HEK293 (cell line): ENCODE measurements at regions not wholly inside any gene's neighbourhood (a gene's known extent, or its start where the extent isn't known, plus 50 kb on each side); places are given as distances from the start of the nearest gene placed in this dataset.

Source experiments
- CTCF ChIA-PET: fragments of 350-600 bp; formaldehyde crosslinking; extraction: SDS; loops from one replicate; lab custom pipeline; 2021; ENCODE audit warnings: antibody characterized with exemption; lab: Yijun Ruan, JAX
- POLR2A ChIA-PET: fragments of 300-600 bp; formaldehyde crosslinking; extraction: SDS; loops from one replicate; lab custom pipeline; 2020; ENCODE audit warnings: antibody characterized with exemption, inconsistent platforms; lab: Yijun Ruan, JAX
- H3K27ac ChIP-seq: fragments of 200-500 bp; sonication (Bioruptor generic); 2 replicates; pipeline ENCODE4 v1.5.1; 2014; ENCODE audit warnings: low read depth, low read length, control low read depth, inconsistent platforms; ENCODE audit errors: extremely low read depth
- H3K36me3 ChIP-seq, 2 experiments: fragments of 200-500 bp in 1 of 2; sonication (Bioruptor generic) in 1 of 2; 1 replicate in 1 of 2; 2 replicates in 1 of 2; pipeline ENCODE4 v1.5.1; 2014 to 2017; ENCODE audit warnings: inconsistent platforms in 2 of 2, low read length in 2 of 2; ENCODE audit not compliant: control insufficient read depth in 2 of 2, insufficient read depth in 1 of 2
- H3K4me1 ChIP-seq: fragments of 200-500 bp; sonication (Bioruptor generic); 2 replicates; pipeline ENCODE4 v1.5.1; 2014; ENCODE audit warnings: mild to moderate bottlenecking, low read length, inconsistent platforms; ENCODE audit not compliant: control insufficient read depth, insufficient read depth
- H3K4me3 ChIP-seq: 2 replicates; pipeline ENCODE4 v1.5.1; 2011; ENCODE audit warnings: low read depth, mild to moderate bottlenecking, control low read depth, low read length, moderate library complexity
- H3K9me3 ChIP-seq: fragments of 200-500 bp; sonication (Bioruptor generic); 2 replicates; pipeline ENCODE4 v1.5.1; 2014; ENCODE audit warnings: low read depth, low read length, inconsistent platforms; ENCODE audit not compliant: control insufficient read depth, insufficient read depth
- BCL11B ChIP-seq: fragments of 450-650 bp; formaldehyde crosslinking; IDR thresholded peaks from 2 replicates; pipeline ENCODE4 v1.5.1; 2016; ENCODE audit warnings: low read depth, missing biosample characterization, missing genetic modification characterization
- GLI4 ChIP-seq: fragments of 450-650 bp; formaldehyde crosslinking; IDR thresholded peaks from 2 replicates; pipeline ENCODE4 v1.5.1; 2016; ENCODE audit warnings: missing biosample characterization, missing genetic modification characterization
- RBAK ChIP-seq: fragments of 450-650 bp; formaldehyde crosslinking; IDR thresholded peaks from 2 replicates; pipeline ENCODE4 v1.5.1; 2016; ENCODE audit warnings: missing biosample characterization, missing genetic modification characterization
- SETDB1 ChIP-seq: IDR thresholded peaks from one replicate; pipeline ENCODE4 v1.6.1; 2017; ENCODE audit warnings: mild to moderate bottlenecking, low read length, moderate library complexity, mixed read lengths; ENCODE audit not compliant: insufficient read length
- TCF7L2 ChIP-seq: IDR thresholded peaks from 2 replicates; pipeline ENCODE4 v1.6.1; 2011; ENCODE audit warnings: low read depth, mild to moderate bottlenecking, inconsistent platforms, low read length, moderate library complexity, borderline replicate concordance
- WT1 ChIP-seq: fragments of 450-650 bp; formaldehyde crosslinking; IDR thresholded peaks from 2 replicates; pipeline ENCODE4 v1.5.1; 2016; ENCODE audit warnings: missing biosample characterization, missing genetic modification characterization
- ZBTB7A ChIP-seq: fragments of 450-650 bp; formaldehyde crosslinking; IDR thresholded peaks from 2 replicates; pipeline ENCODE4 v1.5.1; 2016; ENCODE audit warnings: low read depth, missing biosample characterization, missing genetic modification characterization
- ZEB2 ChIP-seq: fragments of 450-650 bp; formaldehyde crosslinking; IDR thresholded peaks from 2 replicates; pipeline ENCODE4 v1.5.1; 2016; ENCODE audit warnings: missing biosample characterization, missing genetic modification characterization
- ZNF112 ChIP-seq: fragments of 450-650 bp; formaldehyde crosslinking; IDR thresholded peaks from 2 replicates; pipeline ENCODE4 v1.5.0; 2017; ENCODE audit warnings: missing biosample characterization, missing genetic modification characterization
- ZNF202 ChIP-seq: fragments of 450-650 bp; formaldehyde crosslinking; IDR thresholded peaks from 2 replicates; pipeline ENCODE4 v1.5.1; 2016; ENCODE audit warnings: missing biosample characterization, missing genetic modification characterization, borderline replicate concordance
- ZNF221 ChIP-seq: fragments of 450-650 bp; formaldehyde crosslinking; IDR thresholded peaks from 2 replicates; pipeline ENCODE4 v1.5.1; 2017; ENCODE audit warnings: missing biosample characterization, missing genetic modification characterization, borderline replicate concordance
- ZNF311 ChIP-seq: fragments of 450-650 bp; formaldehyde crosslinking; IDR thresholded peaks from 2 replicates; pipeline ENCODE4 v1.5.1; 2017; ENCODE audit warnings: missing biosample characterization, missing genetic modification characterization, borderline replicate concordance
- ZNF335 ChIP-seq: fragments of 450-650 bp; formaldehyde crosslinking; conservative IDR thresholded peaks from 2 replicates; pipeline ENCODE4 v1.5.1; 2016; ENCODE audit warnings: missing biosample characterization, missing genetic modification characterization
- ZNF341 ChIP-seq: fragments of 450-650 bp; formaldehyde crosslinking; IDR thresholded peaks from 2 replicates; pipeline ENCODE4; 2016; ENCODE audit warnings: low read depth, missing biosample characterization, missing genetic modification characterization
- ZNF404 ChIP-seq: fragments of 450-650 bp; formaldehyde crosslinking; IDR thresholded peaks from 2 replicates; pipeline ENCODE4 v1.5.1; 2017; ENCODE audit warnings: missing biosample characterization, missing genetic modification characterization
- ZNF416 ChIP-seq: fragments of 450-650 bp; formaldehyde crosslinking; IDR thresholded peaks from 2 replicates; pipeline ENCODE4 v1.5.1; 2016; ENCODE audit warnings: missing biosample characterization, missing genetic modification characterization
- ZNF473 ChIP-seq: fragments of 450-650 bp; formaldehyde crosslinking; IDR thresholded peaks from 2 replicates; pipeline ENCODE4 v1.5.1; 2017; ENCODE audit warnings: missing biosample characterization, missing genetic modification characterization
- ZNF510 ChIP-seq: fragments of 450-650 bp; formaldehyde crosslinking; IDR thresholded peaks from 2 replicates; pipeline ENCODE4 v1.5.1; 2018; ENCODE audit warnings: mild to moderate bottlenecking, missing genetic modification characterization, missing biosample characterization; ENCODE audit not compliant: insufficient replicate concordance
- ZNF529 ChIP-seq: fragments of 450-650 bp; formaldehyde crosslinking; IDR thresholded peaks from 2 replicates; pipeline ENCODE4 v1.5.1; 2017; ENCODE audit warnings: missing genetic modification characterization, missing biosample characterization; ENCODE audit not compliant: insufficient replicate concordance
- ZNF544 ChIP-seq: fragments of 450-650 bp; formaldehyde crosslinking; IDR thresholded peaks from 2 replicates; pipeline ENCODE4 v1.5.0; 2017; ENCODE audit warnings: missing biosample characterization, missing genetic modification characterization
- ZNF610 ChIP-seq: fragments of 450-650 bp; formaldehyde crosslinking; IDR thresholded peaks from 2 replicates; pipeline ENCODE4 v1.5.1; 2016; ENCODE audit warnings: missing biosample characterization, missing genetic modification characterization, borderline replicate concordance
- ZNF629 ChIP-seq: fragments of 450-650 bp; formaldehyde crosslinking; IDR thresholded peaks from 2 replicates; pipeline ENCODE4 v1.5.1; 2017; ENCODE audit warnings: missing biosample characterization, missing genetic modification characterization
- ZNF670 ChIP-seq: fragments of 450-650 bp; formaldehyde crosslinking; IDR thresholded peaks from 2 replicates; pipeline ENCODE4 v1.5.1; 2016; ENCODE audit warnings: missing biosample characterization, missing genetic modification characterization, low read depth
- ZNF837 ChIP-seq: fragments of 450-650 bp; formaldehyde crosslinking; IDR thresholded peaks from 2 replicates; pipeline ENCODE4 v1.5.1; 2016; ENCODE audit warnings: missing biosample characterization, missing genetic modification characterization
- ZSCAN23 ChIP-seq: fragments of 450-650 bp; formaldehyde crosslinking; IDR thresholded peaks from 2 replicates; pipeline ENCODE4 v1.5.1; 2016; ENCODE audit warnings: missing biosample characterization, missing genetic modification characterization
- TF ChIP-seq, protein P1 (sequence below): fragments of 450-650 bp; formaldehyde crosslinking; IDR thresholded peaks from 2 replicates; pipeline ENCODE4 v1.5.1; 2016; ENCODE audit warnings: missing biosample characterization, missing genetic modification characterization
- TF ChIP-seq, protein P2 (sequence below): fragments of 450-650 bp; formaldehyde crosslinking; IDR thresholded peaks from 2 replicates; pipeline ENCODE4 v1.5.1; 2016; ENCODE audit warnings: missing biosample characterization, missing genetic modification characterization
- TF ChIP-seq, protein P3 (sequence below): fragments of 450-650 bp; formaldehyde crosslinking; IDR thresholded peaks from 2 replicates; pipeline ENCODE4 v1.5.1; 2016; ENCODE audit warnings: missing biosample characterization, missing genetic modification characterization
- TF ChIP-seq, protein P4 (sequence below): fragments of 450-650 bp; formaldehyde crosslinking; IDR thresholded peaks from 2 replicates; pipeline ENCODE4 v1.5.1; 2016; ENCODE audit warnings: missing biosample characterization, missing genetic modification characterization
- TF ChIP-seq, protein P5 (sequence below): fragments of 450-650 bp; formaldehyde crosslinking; IDR thresholded peaks from 2 replicates; pipeline ENCODE4 v1.5.1; 2016; ENCODE audit warnings: missing biosample characterization, missing genetic modification characterization, low read depth

DNA sequence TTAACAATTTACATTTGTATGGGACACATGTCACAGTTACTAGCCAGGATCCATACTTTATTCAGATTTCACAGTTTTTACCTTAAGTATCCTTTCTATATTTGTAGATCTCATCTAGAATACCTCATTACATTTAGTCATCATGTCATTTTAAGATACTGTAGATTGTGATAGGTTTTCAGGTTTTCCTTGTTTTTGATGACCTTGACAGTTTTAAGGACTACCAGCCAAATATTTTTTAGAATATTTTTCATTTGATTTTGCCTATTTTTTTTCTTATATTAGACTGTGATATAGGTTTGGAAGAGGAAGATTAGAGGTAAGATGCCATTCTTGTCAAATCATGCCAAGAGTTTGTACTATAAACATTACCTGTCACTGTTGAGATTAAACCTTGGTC, 460.3 kb downstream of the ANKRD7 start:
- Histone ChIP-seq H3K9me3 (no peaks in the 10 kb centered on the region), H3K36me3 (no peaks in the 10 kb centered on the region), H3K27ac (no peak overlapping the region), H3K4me3 (no peak overlapping the region), H3K4me1 (no peaks in the 10 kb centered on the region)
- ChIA-PET POLR2A (no interaction called here), CTCF (no interaction called here)
- TF ChIP-seq ZNF335 (no peak), ZNF629 (no peak), ZSCAN23 (tag by site-specific recombination) (no peak), ZNF473 (no peak), TCF7L2 (no peak), RBAK (tag by site-specific recombination) (no peak), WT1 (tag by site-specific recombination) (no peak), ZNF404 (tag by site-specific recombination) (no peak), GLI4 (tag by site-specific recombination) (no peak), ZBTB7A (tag by site-specific recombination) (no peak), ZNF341 (tag by site-specific recombination) (no peak), ZNF670 (tag by site-specific recombination) (no peak), ZNF202 (no peak), ZNF416 (tag by site-specific recombination) (no peak), SETDB1 (no peak), ZNF610 (tag by site-specific recombination) (no peak)
- TF ChIP-seq, protein P1, sequence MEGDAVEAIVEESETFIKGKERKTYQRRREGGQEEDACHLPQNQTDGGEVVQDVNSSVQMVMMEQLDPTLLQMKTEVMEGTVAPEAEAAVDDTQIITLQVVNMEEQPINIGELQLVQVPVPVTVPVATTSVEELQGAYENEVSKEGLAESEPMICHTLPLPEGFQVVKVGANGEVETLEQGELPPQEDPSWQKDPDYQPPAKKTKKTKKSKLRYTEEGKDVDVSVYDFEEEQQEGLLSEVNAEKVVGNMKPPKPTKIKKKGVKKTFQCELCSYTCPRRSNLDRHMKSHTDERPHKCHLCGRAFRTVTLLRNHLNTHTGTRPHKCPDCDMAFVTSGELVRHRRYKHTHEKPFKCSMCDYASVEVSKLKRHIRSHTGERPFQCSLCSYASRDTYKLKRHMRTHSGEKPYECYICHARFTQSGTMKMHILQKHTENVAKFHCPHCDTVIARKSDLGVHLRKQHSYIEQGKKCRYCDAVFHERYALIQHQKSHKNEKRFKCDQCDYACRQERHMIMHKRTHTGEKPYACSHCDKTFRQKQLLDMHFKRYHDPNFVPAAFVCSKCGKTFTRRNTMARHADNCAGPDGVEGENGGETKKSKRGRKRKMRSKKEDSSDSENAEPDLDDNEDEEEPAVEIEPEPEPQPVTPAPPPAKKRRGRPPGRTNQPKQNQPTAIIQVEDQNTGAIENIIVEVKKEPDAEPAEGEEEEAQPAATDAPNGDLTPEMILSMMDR (tag by site-specific recombination) = no peak
- TF ChIP-seq, protein P2, sequence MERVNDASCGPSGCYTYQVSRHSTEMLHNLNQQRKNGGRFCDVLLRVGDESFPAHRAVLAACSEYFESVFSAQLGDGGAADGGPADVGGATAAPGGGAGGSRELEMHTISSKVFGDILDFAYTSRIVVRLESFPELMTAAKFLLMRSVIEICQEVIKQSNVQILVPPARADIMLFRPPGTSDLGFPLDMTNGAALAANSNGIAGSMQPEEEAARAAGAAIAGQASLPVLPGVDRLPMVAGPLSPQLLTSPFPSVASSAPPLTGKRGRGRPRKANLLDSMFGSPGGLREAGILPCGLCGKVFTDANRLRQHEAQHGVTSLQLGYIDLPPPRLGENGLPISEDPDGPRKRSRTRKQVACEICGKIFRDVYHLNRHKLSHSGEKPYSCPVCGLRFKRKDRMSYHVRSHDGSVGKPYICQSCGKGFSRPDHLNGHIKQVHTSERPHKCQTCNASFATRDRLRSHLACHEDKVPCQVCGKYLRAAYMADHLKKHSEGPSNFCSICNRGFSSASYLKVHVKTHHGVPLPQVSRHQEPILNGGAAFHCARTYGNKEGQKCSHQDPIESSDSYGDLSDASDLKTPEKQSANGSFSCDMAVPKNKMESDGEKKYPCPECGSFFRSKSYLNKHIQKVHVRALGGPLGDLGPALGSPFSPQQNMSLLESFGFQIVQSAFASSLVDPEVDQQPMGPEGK (tag by site-specific recombination) = no peak
- TF ChIP-seq, protein P3, sequence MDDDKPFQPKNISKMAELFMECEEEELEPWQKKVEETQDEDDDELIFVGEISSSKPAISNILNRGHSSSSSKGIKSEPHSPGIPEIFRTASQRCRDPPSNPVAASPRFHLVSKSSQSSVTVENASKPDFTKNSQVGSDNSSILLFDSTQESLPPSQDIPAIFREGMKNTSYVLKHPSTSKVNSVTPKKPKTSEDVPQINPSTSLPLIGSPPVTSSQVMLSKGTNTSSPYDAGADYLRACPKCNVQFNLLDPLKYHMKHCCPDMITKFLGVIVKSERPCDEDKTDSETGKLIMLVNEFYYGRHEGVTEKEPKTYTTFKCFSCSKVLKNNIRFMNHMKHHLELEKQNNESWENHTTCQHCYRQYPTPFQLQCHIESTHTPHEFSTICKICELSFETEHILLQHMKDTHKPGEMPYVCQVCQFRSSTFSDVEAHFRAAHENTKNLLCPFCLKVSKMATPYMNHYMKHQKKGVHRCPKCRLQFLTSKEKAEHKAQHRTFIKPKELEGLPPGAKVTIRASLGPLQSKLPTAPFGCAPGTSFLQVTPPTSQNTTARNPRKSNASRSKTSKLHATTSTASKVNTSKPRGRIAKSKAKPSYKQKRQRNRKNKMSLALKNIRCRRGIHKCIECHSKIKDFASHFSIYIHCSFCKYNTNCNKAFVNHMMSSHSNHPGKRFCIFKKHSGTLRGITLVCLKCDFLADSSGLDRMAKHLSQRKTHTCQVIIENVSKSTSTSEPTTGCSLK (tag by site-specific recombination) = no peak
- TF ChIP-seq, protein P4, sequence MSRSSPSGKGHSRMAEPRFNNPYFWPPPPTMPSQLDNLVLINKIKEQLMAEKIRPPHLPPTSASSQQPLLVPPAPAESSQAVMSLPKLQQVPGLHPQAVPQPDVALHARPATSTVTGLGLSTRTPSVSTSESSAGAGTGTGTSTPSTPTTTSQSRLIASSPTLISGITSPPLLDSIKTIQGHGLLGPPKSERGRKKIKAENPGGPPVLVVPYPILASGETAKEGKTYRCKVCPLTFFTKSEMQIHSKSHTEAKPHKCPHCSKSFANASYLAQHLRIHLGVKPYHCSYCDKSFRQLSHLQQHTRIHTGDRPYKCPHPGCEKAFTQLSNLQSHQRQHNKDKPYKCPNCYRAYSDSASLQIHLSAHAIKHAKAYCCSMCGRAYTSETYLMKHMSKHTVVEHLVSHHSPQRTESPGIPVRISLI (tag by site-specific recombination) = no peak

DNA sequence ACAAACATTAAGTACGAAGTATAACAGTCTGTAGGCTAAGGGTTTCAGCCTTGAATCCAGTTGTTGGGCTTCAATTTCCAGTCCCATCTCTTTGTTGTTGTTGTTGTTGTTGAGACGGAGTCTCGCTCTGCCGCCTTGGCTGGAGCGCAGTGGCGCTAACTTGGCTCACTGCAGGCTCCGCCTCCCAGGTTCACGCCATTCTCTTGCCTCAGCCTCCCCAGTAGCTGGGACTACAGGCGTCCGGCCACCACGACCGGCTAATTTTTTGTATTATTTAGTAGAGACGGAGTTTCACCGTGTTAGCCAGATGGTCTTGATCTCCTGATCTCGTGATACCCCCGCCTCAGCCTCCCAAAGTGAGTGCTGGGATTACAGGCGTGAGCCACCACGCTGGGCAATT, 464.9 kb downstream of the ANKRD7 start:
- no peak overlapping the region for H3K27ac ChIP-seq
- CTCF ChIA-PET = no interaction called here
- H3K9me3 ChIP-seq = no peaks in the 10 kb centered on the region
- H3K4me3 ChIP-seq = no peak overlapping the region
- no peaks in the 10 kb centered on the region for H3K36me3 ChIP-seq
- H3K4me1 ChIP-seq = no peaks in the 10 kb centered on the region
- POLR2A ChIA-PET = no interaction called here
- no peak for TF ChIP-seq ZNF544 (tag by site-specific recombination)
- TF ChIP-seq ZNF311 (tag by site-specific recombination) = no peak
- TF ChIP-seq ZEB2 = no peak
- TF ChIP-seq BCL11B (tag by site-specific recombination) = no peak
- TF ChIP-seq ZNF510 (tag by site-specific recombination) = no peak
- TF ChIP-seq ZNF221 = no peak
- TF ChIP-seq ZNF112 (tag by site-specific recombination) = no peak
- no peak for TF ChIP-seq ZNF837 (tag by site-specific recombination)
- TF ChIP-seq ZNF529 = no peak
- TF ChIP-seq, protein P5, sequence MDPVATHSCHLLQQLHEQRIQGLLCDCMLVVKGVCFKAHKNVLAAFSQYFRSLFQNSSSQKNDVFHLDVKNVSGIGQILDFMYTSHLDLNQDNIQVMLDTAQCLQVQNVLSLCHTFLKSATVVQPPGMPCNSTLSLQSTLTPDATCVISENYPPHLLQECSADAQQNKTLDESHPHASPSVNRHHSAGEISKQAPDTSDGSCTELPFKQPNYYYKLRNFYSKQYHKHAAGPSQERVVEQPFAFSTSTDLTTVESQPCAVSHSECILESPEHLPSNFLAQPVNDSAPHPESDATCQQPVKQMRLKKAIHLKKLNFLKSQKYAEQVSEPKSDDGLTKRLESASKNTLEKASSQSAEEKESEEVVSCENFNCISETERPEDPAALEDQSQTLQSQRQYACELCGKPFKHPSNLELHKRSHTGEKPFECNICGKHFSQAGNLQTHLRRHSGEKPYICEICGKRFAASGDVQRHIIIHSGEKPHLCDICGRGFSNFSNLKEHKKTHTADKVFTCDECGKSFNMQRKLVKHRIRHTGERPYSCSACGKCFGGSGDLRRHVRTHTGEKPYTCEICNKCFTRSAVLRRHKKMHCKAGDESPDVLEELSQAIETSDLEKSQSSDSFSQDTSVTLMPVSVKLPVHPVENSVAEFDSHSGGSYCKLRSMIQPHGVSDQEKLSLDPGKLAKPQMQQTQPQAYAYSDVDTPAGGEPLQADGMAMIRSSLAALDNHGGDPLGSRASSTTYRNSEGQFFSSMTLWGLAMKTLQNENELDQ (tag by site-specific recombination) = no peak
